ENCODE measurements at regions not wholly inside any gene's neighbourhood (a gene's known extent, or its start where the extent isn't known, plus 50 kb on each side); places are given as distances from the start of the nearest gene placed in this dataset.

- no peak for TF ChIP-seq CTCF (IDR thresholded peaks at IDR 0.05)
- TF ChIP-seq POLR2AphosphoS5 (IDR thresholded peaks at IDR 0.05; ENCODE audit: insufficient read depth in 1 of 2, low read depth in 1 of 2) = no peak
- TF ChIP-seq POLR2A (IDR thresholded peaks at IDR 0.05) = no peak
Observed at GRCh38 chr10:118875087-118875486, 120.3 kb upstream of the CACUL1 start.
